Smooth muscle cell (in vitro differentiated cells): ENCODE measurements at regions not wholly inside any gene's neighbourhood (a gene's known extent, or its start where the extent isn't known, plus 50 kb on each side); places are given as distances from the start of the nearest gene placed in this dataset.

Experiments
- DNase-seq: peaks from one replicate; lab custom pipeline; 2025; ENCODE audit not compliant: unreplicated experiment; lab: John Stamatoyannopoulos, UW
- H2AFZ ChIP-seq: fragments of 200-600 bp; sonication (generic); 2 replicates; pipeline ENCODE4 v1.6.0; 2016; ENCODE audit warnings: antibody characterized with exemption, low read depth, mild to moderate bottlenecking
- H3F3A ChIP-seq: fragments of 200-600 bp; sonication (generic); 2 replicates; pipeline ENCODE4 v1.6.0; 2017; ENCODE audit warnings: antibody characterized with exemption, low read depth
- H3K27ac ChIP-seq: fragments of 200-600 bp; sonication (generic); 2 replicates; pipeline ENCODE4 v1.5.1; 2016; ENCODE audit warnings: low read depth, mild to moderate bottlenecking
- H3K27me3 ChIP-seq: fragments of 200-600 bp; sonication (generic); 2 replicates; pipeline ENCODE4 v1.6.1; 2016; ENCODE audit warnings: low read depth, mild to moderate bottlenecking
- H3K36me3 ChIP-seq: fragments of 200-600 bp; sonication (generic); 2 replicates; pipeline ENCODE4 v1.5.1; 2016; ENCODE audit warnings: low read depth
- H3K4me1 ChIP-seq: fragments of 200-600 bp; sonication (generic); 2 replicates; pipeline ENCODE4 v1.5.1; 2016; ENCODE audit warnings: low read depth
- H3K4me2 ChIP-seq: fragments of 200-600 bp; sonication (generic); 2 replicates; pipeline ENCODE4 v1.6.0; 2016; ENCODE audit warnings: mild to moderate bottlenecking
- H3K4me3 ChIP-seq: fragments of 200-600 bp; sonication (generic); 2 replicates; pipeline ENCODE4 v1.5.1; 2016; ENCODE audit warnings: mild to moderate bottlenecking
- H3K79me2 ChIP-seq: fragments of 200-600 bp; sonication (generic); 2 replicates; pipeline ENCODE4 v1.6.0; 2016; ENCODE audit warnings: low read depth, mild to moderate bottlenecking
- H3K9ac ChIP-seq: fragments of 200-600 bp; sonication (generic); 2 replicates; pipeline ENCODE4 v1.6.0; 2016; ENCODE audit warnings: low read depth
- H3K9me3 ChIP-seq: fragments of 200-600 bp; sonication (generic); replicated peaks from 2 replicates; pipeline ENCODE4 v1.5.1; 2016; ENCODE audit warnings: low read depth
- H4K20me1 ChIP-seq: fragments of 200-600 bp; sonication (generic); 2 replicates; pipeline ENCODE4 v1.6.0; 2016; ENCODE audit warnings: low read depth
- WGBS: methylation state at CpG from one replicate; pipeline ENCODE4 v1.1.7; 2016; ENCODE audit warnings: low lambda C conversion rate; 5-methylcytosine and 5-hydroxymethylcytosine counted together
- TF ChIP-seq, protein P1 (sequence below): fragments of 200-600 bp; sonication (generic); IDR thresholded peaks from 2 replicates; pipeline ENCODE4 v1.5.1; 2017; ENCODE audit warnings: borderline replicate concordance, mild to moderate bottlenecking, antibody characterized with exemption; ENCODE audit not compliant: insufficient read depth, poor library complexity, severe bottlenecking

DNA sequence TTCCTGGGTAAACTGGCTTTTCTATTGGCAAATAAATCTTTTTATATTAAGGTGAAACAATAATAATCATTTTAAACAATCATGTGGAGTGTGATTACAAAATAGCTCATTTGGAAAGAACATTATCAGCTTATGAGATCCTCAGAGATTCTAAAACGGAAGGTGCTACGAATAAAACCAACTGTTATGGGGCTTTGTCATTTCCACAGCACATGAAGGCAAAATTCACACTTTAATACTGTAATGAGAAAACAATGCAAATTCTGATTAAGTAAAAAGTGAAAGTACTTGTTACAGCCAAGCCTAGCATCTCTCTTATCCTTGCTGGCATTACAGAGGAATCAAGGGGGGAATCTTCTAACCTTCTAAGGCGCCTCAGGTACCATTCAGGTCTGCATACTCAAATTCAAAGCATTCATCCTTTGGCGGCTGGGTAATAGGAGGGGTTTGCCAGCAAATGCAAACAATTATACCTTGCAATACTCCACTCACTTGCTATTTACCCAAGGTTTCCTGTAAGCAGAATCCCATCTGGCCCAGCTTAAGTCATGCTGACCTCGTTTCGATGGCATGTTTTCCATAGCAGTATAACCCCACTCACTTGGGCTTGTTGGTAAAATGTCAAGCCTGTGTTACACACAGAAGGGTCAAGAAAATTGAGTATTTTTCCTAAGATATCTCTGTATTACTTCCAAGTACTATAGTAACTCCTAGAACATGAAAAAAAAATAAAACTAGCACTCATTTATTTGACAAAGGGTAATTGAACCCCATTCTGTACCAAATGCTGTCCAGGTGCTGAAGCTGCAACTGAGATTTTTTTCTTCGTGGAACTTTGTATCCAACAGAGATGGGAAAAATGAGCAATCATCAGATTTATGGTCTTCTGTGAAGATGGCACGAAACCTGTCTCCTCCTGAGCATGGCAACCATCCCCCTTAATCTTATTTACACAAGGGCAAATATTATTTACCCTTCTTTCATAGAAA, 183.7 kb upstream of the LMCD1 start:
- Histone ChIP-seq H4K20me1 (no peaks in the 10 kb centered on the region), H2AFZ (no peak overlapping the region), H3K9me3 (no peaks in the 10 kb centered on the region), H3K27me3 (no peaks in the 10 kb centered on the region), H3K4me2 (no peak overlapping the region), H3K4me1 (peaks cover 5% of the 10 kb centered on the region), H3F3A (no peaks in the 10 kb centered on the region), H3K4me3 (no peak overlapping the region), H3K79me2 (no peaks in the 10 kb centered on the region), H3K27ac (no peak overlapping the region), H3K36me3 (no peaks in the 10 kb centered on the region), H3K9ac (no peak overlapping the region)
- no peak for DNase-seq
- TF ChIP-seq, protein P1, sequence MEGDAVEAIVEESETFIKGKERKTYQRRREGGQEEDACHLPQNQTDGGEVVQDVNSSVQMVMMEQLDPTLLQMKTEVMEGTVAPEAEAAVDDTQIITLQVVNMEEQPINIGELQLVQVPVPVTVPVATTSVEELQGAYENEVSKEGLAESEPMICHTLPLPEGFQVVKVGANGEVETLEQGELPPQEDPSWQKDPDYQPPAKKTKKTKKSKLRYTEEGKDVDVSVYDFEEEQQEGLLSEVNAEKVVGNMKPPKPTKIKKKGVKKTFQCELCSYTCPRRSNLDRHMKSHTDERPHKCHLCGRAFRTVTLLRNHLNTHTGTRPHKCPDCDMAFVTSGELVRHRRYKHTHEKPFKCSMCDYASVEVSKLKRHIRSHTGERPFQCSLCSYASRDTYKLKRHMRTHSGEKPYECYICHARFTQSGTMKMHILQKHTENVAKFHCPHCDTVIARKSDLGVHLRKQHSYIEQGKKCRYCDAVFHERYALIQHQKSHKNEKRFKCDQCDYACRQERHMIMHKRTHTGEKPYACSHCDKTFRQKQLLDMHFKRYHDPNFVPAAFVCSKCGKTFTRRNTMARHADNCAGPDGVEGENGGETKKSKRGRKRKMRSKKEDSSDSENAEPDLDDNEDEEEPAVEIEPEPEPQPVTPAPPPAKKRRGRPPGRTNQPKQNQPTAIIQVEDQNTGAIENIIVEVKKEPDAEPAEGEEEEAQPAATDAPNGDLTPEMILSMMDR: no peak
- WGBS: 73% methylated on average over 8 of the region's 8 CpGs

DNA sequence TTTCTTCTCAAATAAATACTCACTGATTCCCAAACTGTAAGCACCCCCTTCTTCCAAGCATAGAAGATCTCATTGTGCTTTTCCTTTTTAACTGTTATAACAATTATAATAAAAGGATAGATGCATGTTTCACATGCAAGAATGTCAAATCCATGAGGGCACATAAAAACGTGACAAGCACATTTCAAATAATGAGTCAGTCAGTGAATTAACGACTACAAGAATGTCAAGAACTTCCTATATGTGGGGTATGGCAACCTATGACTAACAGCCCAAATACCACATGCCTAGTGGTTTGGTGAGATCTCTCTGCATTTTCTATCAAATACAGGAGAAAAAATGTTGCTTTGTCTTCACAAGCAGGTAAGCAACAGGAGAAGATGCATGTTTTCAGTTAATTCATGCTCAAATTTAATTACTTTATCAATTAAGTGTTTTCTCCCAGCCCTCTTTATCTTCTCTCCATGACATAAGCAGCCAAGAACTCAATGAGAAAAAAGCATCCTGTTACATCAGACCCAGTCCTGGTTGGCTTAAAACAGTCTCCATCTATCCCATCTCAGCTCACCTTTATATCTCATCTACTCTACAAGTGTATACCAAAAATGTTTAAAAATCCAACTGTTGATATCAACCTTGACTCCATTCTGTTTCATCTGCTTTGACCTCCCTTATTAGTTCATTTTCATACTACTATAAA, 181.5 kb upstream of the LMCD1 start:
- H3F3A ChIP-seq: no peaks in the 10 kb centered on the region
- no peaks in the 10 kb centered on the region for H3K79me2 ChIP-seq
- TF ChIP-seq, protein P1: no peak
- WGBS: 4% methylated on average over 2 of the region's 2 CpGs
- peak overlapping the region; percentile 8 for H3K4me2 ChIP-seq
- no peaks in the 10 kb centered on the region for H3K36me3 ChIP-seq
- no peak for DNase-seq
- no peak overlapping the region for H3K9ac ChIP-seq
- no peaks in the 10 kb centered on the region for H3K27me3 ChIP-seq
- H3K4me3 ChIP-seq: no peak overlapping the region
- no peaks in the 10 kb centered on the region for H3K9me3 ChIP-seq
- H2AFZ ChIP-seq: no peak overlapping the region
- no peaks in the 10 kb centered on the region for H4K20me1 ChIP-seq
- H3K4me1 ChIP-seq: peaks cover 5% of the 10 kb centered on the region
- H3K27ac ChIP-seq: no peak overlapping the region

DNA sequence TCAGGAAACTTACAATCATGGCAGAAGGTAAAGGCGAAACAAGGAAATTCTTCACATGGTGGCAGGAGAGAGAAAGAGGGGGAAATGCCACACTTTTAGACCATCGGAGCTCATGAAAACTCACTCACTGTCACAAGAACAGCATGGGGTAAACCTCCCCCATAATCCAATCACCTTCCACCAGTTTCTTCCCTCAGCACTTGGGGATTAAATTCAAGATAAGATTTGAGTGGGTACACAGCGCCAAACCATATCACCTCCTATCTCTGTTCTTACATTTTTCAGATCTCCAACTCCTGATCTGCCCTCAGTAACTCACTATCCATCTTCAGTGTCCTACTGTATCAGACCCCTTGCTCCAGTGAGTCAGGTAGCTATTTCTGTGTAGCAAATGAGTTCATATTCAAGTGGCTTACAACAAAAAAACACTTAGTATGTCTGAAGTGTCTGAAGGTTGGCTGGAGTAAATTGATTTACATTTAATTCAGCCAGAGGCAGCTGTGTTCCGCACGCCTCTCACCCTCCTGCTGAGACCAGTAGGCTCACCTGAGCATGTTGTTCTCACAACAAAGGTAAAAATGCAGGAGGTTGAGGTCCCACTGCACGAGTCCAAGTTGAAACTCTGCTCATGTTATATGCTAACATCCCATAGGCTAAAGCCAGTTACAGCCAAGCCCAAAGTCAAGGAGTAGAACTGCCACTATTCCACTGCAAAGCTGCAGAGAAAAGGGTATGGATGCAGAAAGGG, 180.7 kb upstream of the LMCD1 start:
- 84% methylated on average over 6 of the region's 6 CpGs for WGBS

More for the DNA sequence above, 180.7 kb upstream of the LMCD1 start:
- H3K27ac ChIP-seq: no peak overlapping the region
- H3K4me1 ChIP-seq: no peaks in the 10 kb centered on the region
- TF ChIP-seq, protein P1: no peak
- H3K4me2 ChIP-seq: peak overlapping the region; percentile 8
- H2AFZ ChIP-seq: no peak overlapping the region
- no peak overlapping the region for H3K9ac ChIP-seq
- no peaks in the 10 kb centered on the region for H3K36me3 ChIP-seq
- H3K4me3 ChIP-seq: no peak overlapping the region
- no peaks in the 10 kb centered on the region for H3F3A ChIP-seq
- no peaks in the 10 kb centered on the region for H4K20me1 ChIP-seq
- DNase-seq: no peak
- no peaks in the 10 kb centered on the region for H3K9me3 ChIP-seq
- no peaks in the 10 kb centered on the region for H3K79me2 ChIP-seq
- H3K27me3 ChIP-seq: no peaks in the 10 kb centered on the region
